NCI-H226 (cell line): ENCODE measurements at regions not wholly inside any gene's neighbourhood (a gene's known extent, or its start where the extent isn't known, plus 50 kb on each side); places are given as distances from the start of the nearest gene placed in this dataset.

Source experiments
- DNase-seq: peaks from one replicate; pipeline ENCODE4 v3.0.0-alpha.2; 2015

- no peak for DNase-seq
These were observed 91.4 kb upstream of the TJP1 start for GRCh38 chr15:29913528-29914135.

GRCh38 chr15:29911705-29912104 is 89.4 kb upstream of the TJP1 start:
- DNase-seq = no peak

GRCh38 chr15:29910068-29910467 is 87.8 kb upstream of the TJP1 start:
- no peak for DNase-seq

GRCh38 chr15:29904757-29905417 is 82.6 kb upstream of the TJP1 start:
- no peak for DNase-seq

GRCh38 chr15:29903785-29904464 is 81.7 kb upstream of the TJP1 start:
- DNase-seq = no peak

GRCh38 chr15:29903028-29903427 is 80.8 kb upstream of the TJP1 start:
- no peak for DNase-seq

- DNase-seq = no peak
These were observed 78.2 kb upstream of the TJP1 start for GRCh38 chr15:29900237-29901189.

GRCh38 chr15:29896062-29896461 is 73.8 kb upstream of the TJP1 start:
- no peak for DNase-seq

GRCh38 chr15:29891096-29891457 is 68.8 kb upstream of the TJP1 start:
- DNase-seq = no peak

GRCh38 chr15:29890336-29891095 is 68.2 kb upstream of the TJP1 start:
- no peak for DNase-seq

GRCh38 chr15:29889542-29890329 is 67.5 kb upstream of the TJP1 start:
- no peak for DNase-seq

GRCh38 chr15:29888646-29889045 is 66.4 kb upstream of the TJP1 start:
- no peak for DNase-seq

GRCh38 chr15:29887721-29888120 is 65.5 kb upstream of the TJP1 start:
- DNase-seq = no peak

- no peak for DNase-seq
These were observed 62.9 kb upstream of the TJP1 start for GRCh38 chr15:29885183-29885582.

GRCh38 chr15:29883126-29883525 is 60.9 kb upstream of the TJP1 start:
- DNase-seq = no peak

- no peak for DNase-seq
These were observed 58.6 kb upstream of the TJP1 start for GRCh38 chr15:29880886-29881285.

- no peak for DNase-seq
These were observed 58.1 kb upstream of the TJP1 start for GRCh38 chr15:29880341-29880740.

GRCh38 chr15:29874977-29875376 is 52.7 kb upstream of the TJP1 start:
- no peak for DNase-seq

- no peak for DNase-seq
These were observed 51.7 kb upstream of the TJP1 start for GRCh38 chr15:29873947-29874411.

GRCh38 chr15:29873264-29873663 is 51.0 kb upstream of the TJP1 start:
- DNase-seq = no peak

- DNase-seq = no peak
These were observed 50.4 kb upstream of the TJP1 start for GRCh38 chr15:29872716-29873115.
